AG04450 (cell line): ENCODE measurements at regions not wholly inside any gene's neighbourhood (a gene's known extent, or its start where the extent isn't known, plus 50 kb on each side); places are given as distances from the start of the nearest gene placed in this dataset.

ENCODE experiments used
- CTCF ChIA-PET: fragments of 300-600, 350-600 bp; formaldehyde crosslinking; extraction: SDS; loops from one replicate; lab custom pipeline; 2022; ENCODE audit warnings: antibody characterized with exemption, inconsistent platforms; lab: Charles Lee
- POLR2A ChIA-PET: fragments of 350-600 bp; formaldehyde crosslinking; extraction: SDS; loops from one replicate; lab custom pipeline; 2021; ENCODE audit warnings: antibody characterized with exemption, inconsistent platforms; lab: Yijun Ruan, JAX
- DNase-seq: peaks from one replicate; pipeline ENCODE4 v3.0.0-alpha.2; 2011; ENCODE audit warnings: low read depth, low spot score
- H3K27ac ChIP-seq: one replicate; pipeline ENCODE4 v1.5.1; 2012; ENCODE audit warnings: low read depth, low read length, control low read depth
- H3K27me3 ChIP-seq: one replicate; pipeline ENCODE4 v1.6.0; 2012; ENCODE audit warnings: low read length; ENCODE audit not compliant: control insufficient read depth, insufficient read depth
- H3K4me3 ChIP-seq: 2 replicates; pipeline ENCODE4 v1.5.1; 2011; ENCODE audit warnings: mild to moderate bottlenecking, low read depth, low read length, control low read depth
- H3K9me3 ChIP-seq: 2 replicates; pipeline ENCODE4 v1.5.1; 2012; ENCODE audit warnings: low read length; ENCODE audit not compliant: control insufficient read depth, insufficient read depth
- CTCF ChIP-seq: IDR thresholded peaks from 2 replicates; pipeline ENCODE4 v1.5.1; 2011; ENCODE audit warnings: low read depth, low read length, control low read depth, inconsistent platforms

- Histone ChIP-seq H3K27me3 (no peaks in the 10 kb centered on the region), H3K9me3 (peaks cover 6% of the 10 kb centered on the region), H3K4me3 (no peak overlapping the region), H3K27ac (no peak overlapping the region)
- ChIA-PET CTCF (no interaction called here), POLR2A (no interaction called here)
- TF ChIP-seq CTCF = no peak
- DNase-seq = no peak
These were observed 62.8 kb upstream of the RNF152 start for GRCh38 chr18:61955644-61956043.

- DNase-seq = no peak
- Histone ChIP-seq H3K9me3 (peaks cover 6% of the 10 kb centered on the region), H3K27ac (no peak overlapping the region), H3K4me3 (no peak overlapping the region), H3K27me3 (no peaks in the 10 kb centered on the region)
- POLR2A ChIA-PET = no interaction called here
- CTCF ChIA-PET = interaction anchor here (1.0 kb wide), 1 partner anchor 373 kb away, joined by 3 read pairs; no protein-coding TSS in a partner anchor
- no peak for TF ChIP-seq CTCF
These were observed 61.4 kb upstream of the RNF152 start for GRCh38 chr18:61954096-61954746.

- Histone ChIP-seq H3K27me3 (no peaks in the 10 kb centered on the region), H3K27ac (no peak overlapping the region), H3K9me3 (peaks cover 6% of the 10 kb centered on the region), H3K4me3 (no peak overlapping the region)
- POLR2A ChIA-PET = no interaction called here
- CTCF ChIA-PET = no interaction called here
- no peak for TF ChIP-seq CTCF
- no peak for DNase-seq
These were observed 60.8 kb upstream of the RNF152 start for GRCh38 chr18:61953641-61954040.

DNA sequence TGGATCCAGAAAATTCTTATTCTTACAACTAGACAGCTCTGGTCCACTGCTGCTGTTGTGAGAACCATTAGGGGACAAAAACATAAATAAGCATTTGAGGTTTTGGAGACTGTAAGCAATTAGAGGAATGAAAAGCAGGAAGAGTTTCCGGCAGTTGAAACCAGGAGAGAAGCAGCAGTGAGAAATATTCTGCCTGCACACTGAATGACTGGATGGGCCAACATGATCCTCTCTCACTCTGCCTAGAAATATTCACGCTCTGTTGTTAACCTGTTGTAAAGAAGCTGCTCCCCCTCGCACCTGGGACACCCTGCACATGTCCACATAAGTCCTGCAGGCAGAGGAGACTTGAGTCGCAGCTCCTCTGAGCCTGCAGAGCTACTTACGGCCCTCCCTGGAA lies 60.4 kb upstream of the RNF152 start:
- Histone ChIP-seq H3K4me3 (no peak overlapping the region), H3K27ac (no peak overlapping the region), H3K27me3 (no peaks in the 10 kb centered on the region), H3K9me3 (peaks cover 6% of the 10 kb centered on the region)
- TF ChIP-seq CTCF = no peak
- POLR2A ChIA-PET = interaction anchor here (1.6 kb wide), 1 partner anchor 59 kb away, joined by 4 read pairs; no protein-coding TSS in a partner anchor
- CTCF ChIA-PET = interaction anchor here (0.6 to 1.9 kb wide), 2 partner anchors 10 to 132 kb away, joined by 3 to 5 read pairs; no protein-coding TSS in a partner anchor
- no peak for DNase-seq

DNA sequence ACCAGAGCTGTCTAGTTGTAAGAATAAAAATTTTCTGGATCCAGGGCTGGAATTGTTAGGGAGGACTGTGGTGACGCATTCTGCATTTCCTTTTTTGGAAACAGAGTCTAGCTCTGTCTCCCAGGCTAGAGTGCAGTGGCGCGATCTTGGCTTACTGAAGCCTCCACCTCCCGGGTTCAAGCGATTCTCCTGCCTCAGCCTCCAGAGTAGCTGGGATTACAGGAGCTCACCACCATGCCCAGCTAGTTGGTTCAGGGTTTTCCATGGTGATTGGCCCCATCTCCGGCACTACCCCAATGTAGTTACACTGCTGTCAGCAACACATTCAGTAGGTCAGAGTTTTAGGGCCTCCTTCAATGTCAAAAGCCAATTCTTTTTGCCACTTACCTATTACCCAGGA lies 58.6 kb upstream of the RNF152 start:
- DNase-seq = no peak
- CTCF ChIA-PET = interaction anchor here (1.9 kb wide), 1 partner anchor 8 kb away, joined by 5 read pairs; no protein-coding TSS in a partner anchor

More for the DNA sequence above, 58.6 kb upstream of the RNF152 start:
- TF ChIP-seq CTCF = no peak
- Histone ChIP-seq H3K27me3 (no peaks in the 10 kb centered on the region), H3K27ac (no peak overlapping the region), H3K9me3 (no peaks in the 10 kb centered on the region), H3K4me3 (no peak overlapping the region)
- POLR2A ChIA-PET = no interaction called here
